ENCODE measurements at regions not wholly inside any gene's neighbourhood (a gene's known extent, or its start where the extent isn't known, plus 50 kb on each side); places are given as distances from the start of the nearest gene placed in this dataset.

DNA sequence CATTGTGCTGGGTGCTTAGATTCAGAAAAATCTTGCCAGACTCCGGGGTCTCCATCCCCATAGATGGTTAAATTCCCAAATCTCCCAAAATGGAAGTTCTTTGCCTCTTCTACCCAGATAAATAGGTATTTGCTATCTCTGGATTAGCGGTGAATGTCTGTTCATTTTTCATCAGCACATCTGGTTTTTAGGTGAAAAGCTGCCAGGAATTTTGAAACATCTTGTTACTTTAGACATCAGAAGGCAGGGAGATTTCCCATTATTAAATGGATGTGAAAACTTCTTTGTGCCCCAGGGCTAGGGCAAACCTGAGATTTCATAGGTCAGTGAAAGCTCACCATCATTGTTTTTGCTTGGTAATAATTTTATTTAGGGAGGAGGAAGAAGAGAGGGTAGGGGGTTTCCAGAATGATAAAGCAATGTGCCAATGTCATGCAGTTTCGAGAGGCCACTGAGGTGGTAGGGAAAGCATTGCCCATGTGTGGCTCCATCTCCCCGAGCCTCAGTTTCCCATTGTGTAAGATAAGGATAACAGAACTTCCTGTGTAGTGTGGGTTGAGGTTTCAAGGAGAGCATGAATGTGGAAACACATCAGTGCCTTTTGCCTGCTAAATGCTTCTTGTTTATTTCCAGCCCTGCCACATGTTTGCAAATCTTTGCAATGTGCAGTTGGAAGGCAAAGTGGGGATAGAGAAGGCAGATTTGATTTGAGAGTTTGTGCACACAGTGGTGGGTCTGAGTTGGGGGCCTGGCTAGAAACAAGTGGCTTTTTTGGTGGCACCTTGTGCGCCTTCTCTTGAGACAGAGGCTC lies 147.2 kb upstream of the KLF4 start:
- H3K4me3 ChIP-seq (ENCODE audit: low read depth, low read length): no peak overlapping the region
- no peak for DNase-seq (ENCODE audit: low read depth)
- TF ChIP-seq, protein P1, sequence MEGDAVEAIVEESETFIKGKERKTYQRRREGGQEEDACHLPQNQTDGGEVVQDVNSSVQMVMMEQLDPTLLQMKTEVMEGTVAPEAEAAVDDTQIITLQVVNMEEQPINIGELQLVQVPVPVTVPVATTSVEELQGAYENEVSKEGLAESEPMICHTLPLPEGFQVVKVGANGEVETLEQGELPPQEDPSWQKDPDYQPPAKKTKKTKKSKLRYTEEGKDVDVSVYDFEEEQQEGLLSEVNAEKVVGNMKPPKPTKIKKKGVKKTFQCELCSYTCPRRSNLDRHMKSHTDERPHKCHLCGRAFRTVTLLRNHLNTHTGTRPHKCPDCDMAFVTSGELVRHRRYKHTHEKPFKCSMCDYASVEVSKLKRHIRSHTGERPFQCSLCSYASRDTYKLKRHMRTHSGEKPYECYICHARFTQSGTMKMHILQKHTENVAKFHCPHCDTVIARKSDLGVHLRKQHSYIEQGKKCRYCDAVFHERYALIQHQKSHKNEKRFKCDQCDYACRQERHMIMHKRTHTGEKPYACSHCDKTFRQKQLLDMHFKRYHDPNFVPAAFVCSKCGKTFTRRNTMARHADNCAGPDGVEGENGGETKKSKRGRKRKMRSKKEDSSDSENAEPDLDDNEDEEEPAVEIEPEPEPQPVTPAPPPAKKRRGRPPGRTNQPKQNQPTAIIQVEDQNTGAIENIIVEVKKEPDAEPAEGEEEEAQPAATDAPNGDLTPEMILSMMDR (IDR thresholded peaks at IDR 0.05; ENCODE audit: insufficient read depth, low read depth, low read length, missing control alignments): no peak

DNA sequence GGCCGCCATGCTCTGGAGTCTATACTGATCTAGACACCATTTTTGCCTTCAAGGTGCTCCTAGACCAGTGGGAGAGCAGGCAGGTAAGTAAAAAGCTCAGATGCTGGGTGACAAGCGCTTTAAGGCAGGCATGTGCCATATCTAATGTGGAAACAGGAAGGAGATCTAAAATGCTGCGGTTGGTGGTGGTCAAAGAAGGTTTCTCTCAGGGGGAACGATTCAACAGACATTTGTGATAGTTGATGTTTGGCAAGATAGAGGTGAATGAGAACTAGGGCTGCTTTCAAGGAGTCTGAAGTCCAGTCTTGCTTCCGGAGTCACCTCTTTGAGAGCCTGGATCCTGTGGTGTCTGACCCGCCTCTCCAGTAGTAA lies 146.2 kb upstream of the KLF4 start:
- no peak overlapping the region for H3K4me3 ChIP-seq (ENCODE audit: low read depth, low read length)
- no peak for DNase-seq (ENCODE audit: low read depth)
- TF ChIP-seq, protein P1 (IDR thresholded peaks at IDR 0.05; ENCODE audit: insufficient read depth, low read depth, low read length, missing control alignments): no peak

DNA sequence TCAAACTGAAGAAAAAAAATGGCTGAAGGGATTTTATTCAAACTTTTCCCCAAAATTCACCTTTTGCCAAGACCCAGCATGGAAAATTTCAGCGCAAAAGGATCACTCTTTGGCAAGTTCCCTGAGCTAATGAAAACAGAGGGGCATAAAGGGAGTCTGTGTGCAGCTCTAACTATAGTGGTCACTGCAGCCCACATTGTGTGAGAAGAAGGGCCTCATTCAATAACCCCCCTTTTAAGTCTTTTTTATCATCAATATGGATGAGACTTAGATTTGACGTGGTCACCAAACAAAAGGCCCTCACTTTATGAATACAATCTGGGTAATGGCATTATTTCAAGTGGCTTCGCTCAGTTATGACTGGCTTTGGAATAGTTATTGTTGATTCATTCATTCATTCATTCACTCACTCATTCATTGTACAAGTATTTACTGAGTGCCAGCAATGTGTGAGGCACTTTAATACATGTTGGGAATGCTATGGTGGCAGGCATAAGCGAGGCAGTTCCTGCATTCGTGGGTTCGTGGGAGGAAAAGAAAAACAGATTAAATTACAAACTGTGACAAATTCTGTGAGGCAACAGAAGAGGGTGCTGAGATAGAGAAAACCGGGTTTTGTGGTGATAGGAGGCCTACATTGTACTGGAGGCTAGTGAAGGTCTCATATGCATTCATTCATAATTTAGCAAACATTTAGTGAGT lies 145.7 kb upstream of the KLF4 start:
- TF ChIP-seq, protein P1 (IDR thresholded peaks at IDR 0.05; ENCODE audit: insufficient read depth, low read depth, low read length, missing control alignments): no peak
- DNase-seq (ENCODE audit: low read depth): no peak
- H3K4me3 ChIP-seq (ENCODE audit: low read depth, low read length): no peak overlapping the region

DNA sequence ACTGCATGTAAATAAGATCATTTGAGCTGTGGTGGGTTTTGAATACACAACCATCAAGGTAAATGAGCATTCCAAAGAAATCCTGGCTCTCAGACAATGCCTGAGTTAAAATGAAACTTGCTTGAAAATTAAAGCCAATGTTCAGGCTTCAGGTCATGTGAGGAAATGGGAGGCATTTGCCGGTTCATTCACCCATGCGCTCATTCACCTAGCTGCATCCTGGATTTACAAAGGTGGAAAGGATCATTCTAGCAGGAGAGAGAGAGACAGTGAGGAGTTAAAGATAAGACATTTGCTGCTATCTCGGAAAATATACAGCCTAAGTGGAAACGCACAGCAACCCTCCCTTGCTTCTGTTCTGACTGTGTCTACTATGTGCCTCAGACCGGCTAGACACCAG lies 143.8 kb upstream of the KLF4 start:
- TF ChIP-seq, protein P1 (IDR thresholded peaks at IDR 0.05; ENCODE audit: insufficient read depth, low read depth, low read length, missing control alignments): no peak
- no peak overlapping the region for H3K4me3 ChIP-seq (ENCODE audit: low read depth, low read length)
- DNase-seq (ENCODE audit: low read depth): no peak

DNA sequence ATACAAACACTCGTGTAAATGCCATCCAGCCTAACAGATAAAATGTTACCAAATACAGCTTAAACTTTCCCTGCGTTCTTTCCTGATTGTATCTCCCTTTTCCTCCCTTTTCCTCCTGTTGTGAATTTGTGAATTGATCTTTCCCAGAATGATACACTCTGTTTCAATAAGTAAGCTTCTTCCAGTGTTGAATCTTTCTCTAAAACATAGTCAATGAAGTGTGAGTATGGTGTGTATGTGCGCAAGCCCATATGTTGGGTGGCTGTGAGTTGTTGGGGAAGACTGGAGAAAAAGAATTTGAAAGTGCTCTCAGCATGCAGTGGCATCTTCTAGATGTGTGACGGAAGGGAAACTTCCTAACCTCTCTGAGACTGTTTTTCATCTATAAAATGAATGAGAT lies 143.1 kb upstream of the KLF4 start:
- no peak overlapping the region for H3K4me3 ChIP-seq (ENCODE audit: low read depth, low read length)
- TF ChIP-seq, protein P1 (IDR thresholded peaks at IDR 0.05; ENCODE audit: insufficient read depth, low read depth, low read length, missing control alignments): no peak
- DNase-seq (ENCODE audit: low read depth): no peak

DNA sequence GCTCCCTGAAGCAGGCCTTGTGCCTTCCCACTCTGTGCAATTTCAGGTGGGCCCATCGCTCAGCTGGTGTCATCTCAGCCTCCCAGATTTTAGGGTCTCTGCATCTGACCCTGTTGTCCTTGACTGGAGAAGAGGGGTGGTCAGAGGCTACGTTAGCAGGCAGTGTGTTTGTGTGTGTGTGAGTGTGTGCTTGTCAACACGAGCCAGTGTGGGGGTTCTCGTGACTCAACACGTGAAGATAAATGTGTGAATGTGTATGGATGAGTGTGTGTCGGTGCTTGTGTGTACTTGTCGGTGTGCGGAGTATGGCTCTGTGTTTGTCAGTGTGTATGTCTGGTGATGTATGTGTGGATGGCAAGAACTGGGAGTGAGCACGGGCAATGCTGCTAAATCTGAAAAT lies 142.6 kb upstream of the KLF4 start:
- DNase-seq (ENCODE audit: low read depth): no peak
- no peak overlapping the region for H3K4me3 ChIP-seq (ENCODE audit: low read depth, low read length)
- TF ChIP-seq, protein P1 (IDR thresholded peaks at IDR 0.05; ENCODE audit: insufficient read depth, low read depth, low read length, missing control alignments): no peak
